ENCODE measurements at regions not wholly inside any gene's neighbourhood (a gene's known extent, or its start where the extent isn't known, plus 50 kb on each side); places are given as distances from the start of the nearest gene placed in this dataset.
A peak's percentile ranks its signal among the peaks of the same experiment; 100 is the strongest.

- POLR2A ChIA-PET = no interaction called here
- no peak for DNase-seq (ENCODE audit: extremely low spot score)
- TF ChIP-seq TARDBP (IDR thresholded peaks at IDR 0.05) (no peak), ELF4 (IDR thresholded peaks at IDR 0.05) (no peak)
- CTCF ChIA-PET = no interaction called here
Observed at GRCh38 chr20:1782181-1782580, 113.0 kb upstream of the SIRPA start.

GRCh38 chr20:1779567-1779966 lies 115.6 kb upstream of the SIRPA start:
- CTCF ChIA-PET = no interaction called here
- POLR2A ChIA-PET = no interaction called here
- DNase-seq (ENCODE audit: extremely low spot score) = no peak
- TF ChIP-seq ELF4 (IDR thresholded peaks at IDR 0.05) (no peak), HDGF (IDR thresholded peaks at IDR 0.05; ENCODE audit: borderline replicate concordance) (no peak), PKNOX1 (IDR thresholded peaks at IDR 0.05) (no peak), CTBP1 (IDR thresholded peaks at IDR 0.05; ENCODE audit: borderline replicate concordance) (no peak), SUZ12 (IDR thresholded peaks at IDR 0.05) (no peak), BHLHE40 (IDR thresholded peaks at IDR 0.05; ENCODE audit: borderline replicate concordance) (no peak), FOXA1 (IDR thresholded peaks at IDR 0.05) (no peak), ZNF384 (IDR thresholded peaks at IDR 0.05) (no peak), LEF1 (IDR thresholded peaks at IDR 0.05; ENCODE audit: borderline replicate concordance) (no peak), FOXM1 (IDR thresholded peaks at IDR 0.05; ENCODE audit: borderline replicate concordance) (no peak), FOXK2 (IDR thresholded peaks at IDR 0.05) (no peak)

GRCh38 chr20:1778338-1778737 lies 116.9 kb upstream of the SIRPA start:
- ChIA-PET CTCF (no interaction called here), POLR2A (no interaction called here)
- DNase-seq (ENCODE audit: extremely low spot score) = no peak
- TF ChIP-seq FOXM1 (IDR thresholded peaks at IDR 0.05; ENCODE audit: borderline replicate concordance) (no peak), FOXA1 (IDR thresholded peaks at IDR 0.05) (no peak), ARNT (IDR thresholded peaks at IDR 0.05) (no peak), L3MBTL2 (conservative IDR thresholded peaks at IDR 0.05) (no peak), ELF4 (IDR thresholded peaks at IDR 0.05) (no peak), NFRKB (IDR thresholded peaks at IDR 0.05) (no peak), FOXK2 (IDR thresholded peaks at IDR 0.05) (no peak), BHLHE40 (IDR thresholded peaks at IDR 0.05; ENCODE audit: borderline replicate concordance) (no peak), HDGF (IDR thresholded peaks at IDR 0.05; ENCODE audit: borderline replicate concordance) (no peak), LEF1 (IDR thresholded peaks at IDR 0.05; ENCODE audit: borderline replicate concordance) (no peak), SP1 (IDR thresholded peaks at IDR 0.05) (no peak), SUZ12 (IDR thresholded peaks at IDR 0.05) (no peak), TARDBP (IDR thresholded peaks at IDR 0.05) (no peak), CTBP1 (IDR thresholded peaks at IDR 0.05; ENCODE audit: borderline replicate concordance) (no peak), PKNOX1 (IDR thresholded peaks at IDR 0.05) (no peak), ZNF384 (IDR thresholded peaks at IDR 0.05) (no peak)

GRCh38 chr20:1777476-1777820 lies 117.8 kb upstream of the SIRPA start:
- ChIA-PET POLR2A (interaction anchor here (1.2 to 1.5 kb wide), 3 partner anchors 11 to 25 kb away, joined by 3 to 6 read pairs (median 6); no protein-coding TSS in a partner anchor), CTCF (interaction anchor here (0.7 to 1.4 kb wide), 13 partner anchors 10 to 316 kb away, joined by 3 to 12 read pairs (median 3); no protein-coding TSS in a partner anchor)
- DNase-seq (ENCODE audit: extremely low spot score) = no peak
- TF ChIP-seq NFRKB (IDR thresholded peaks at IDR 0.05) (no peak), ARNT (IDR thresholded peaks at IDR 0.05) (no peak), FOXA1 (IDR thresholded peaks at IDR 0.05) (no peak), HDGF (IDR thresholded peaks at IDR 0.05; ENCODE audit: borderline replicate concordance) (no peak), PKNOX1 (IDR thresholded peaks at IDR 0.05) (no peak), ZNF384 (IDR thresholded peaks at IDR 0.05) (no peak), LEF1 (IDR thresholded peaks at IDR 0.05; ENCODE audit: borderline replicate concordance) (no peak), ELF4 (IDR thresholded peaks at IDR 0.05) (no peak), BHLHE40 (IDR thresholded peaks at IDR 0.05; ENCODE audit: borderline replicate concordance) (no peak), FOXM1 (IDR thresholded peaks at IDR 0.05; ENCODE audit: borderline replicate concordance) (no peak), CTBP1 (IDR thresholded peaks at IDR 0.05; ENCODE audit: borderline replicate concordance) (no peak), SUZ12 (IDR thresholded peaks at IDR 0.05) (no peak)

- TF ChIP-seq SUZ12 (IDR thresholded peaks at IDR 0.05) = no peak
- TF ChIP-seq CTBP1 (IDR thresholded peaks at IDR 0.05; ENCODE audit: borderline replicate concordance) = no peak
- ChIA-PET POLR2A (interaction anchor here (0.7 to 1.5 kb wide), 8 partner anchors 9 to 457 kb away, joined by 3 to 6 read pairs (median 4); no protein-coding TSS in a partner anchor), CTCF (interaction anchor here (0.7 to 1.4 kb wide), 13 partner anchors 10 to 316 kb away, joined by 3 to 12 read pairs (median 3); no protein-coding TSS in a partner anchor)
- DNase-seq (ENCODE audit: extremely low spot score) = peak; percentile 83
Observed at GRCh38 chr20:1776681-1777475, 118.3 kb upstream of the SIRPA start.

GRCh38 chr20:1775117-1775516 lies 117.5 kb upstream of the SIRPG start:
- DNase-seq (ENCODE audit: extremely low spot score) = no peak
- POLR2A ChIA-PET = no interaction called here
- TF ChIP-seq PKNOX1 (IDR thresholded peaks at IDR 0.05) (no peak), LEF1 (IDR thresholded peaks at IDR 0.05; ENCODE audit: borderline replicate concordance) (no peak), TARDBP (IDR thresholded peaks at IDR 0.05) (no peak), ARNT (IDR thresholded peaks at IDR 0.05) (no peak), ZNF384 (IDR thresholded peaks at IDR 0.05) (no peak), SP1 (IDR thresholded peaks at IDR 0.05) (no peak), CTBP1 (IDR thresholded peaks at IDR 0.05; ENCODE audit: borderline replicate concordance) (no peak), ELF4 (IDR thresholded peaks at IDR 0.05) (no peak), SUZ12 (IDR thresholded peaks at IDR 0.05) (no peak), FOXA1 (IDR thresholded peaks at IDR 0.05) (no peak), L3MBTL2 (conservative IDR thresholded peaks at IDR 0.05) (no peak)
- CTCF ChIA-PET = no interaction called here

Data from HEK293T (cell line).